Stimulated activated CD4-positive, alpha-beta T cell treated with anti-CD3 and anti-CD28 coated beads, Interleukin-4, amount 100 ng/mL, for 24 hours (primary cell): ENCODE measurements at regions not wholly inside any gene's neighbourhood (a gene's known extent, or its start where the extent isn't known, plus 50 kb on each side); places are given as distances from the start of the nearest gene placed in this dataset.
"Not testable (repeated sequence)": the region's sequence is repeated elsewhere in the genome, so short reads cannot be mapped to it uniquely, and the experiment has no call there.

Experiments used
- DNase-seq: peaks from one replicate; pipeline ENCODE4 v3.0.0-alpha.2; 2020

DNA sequence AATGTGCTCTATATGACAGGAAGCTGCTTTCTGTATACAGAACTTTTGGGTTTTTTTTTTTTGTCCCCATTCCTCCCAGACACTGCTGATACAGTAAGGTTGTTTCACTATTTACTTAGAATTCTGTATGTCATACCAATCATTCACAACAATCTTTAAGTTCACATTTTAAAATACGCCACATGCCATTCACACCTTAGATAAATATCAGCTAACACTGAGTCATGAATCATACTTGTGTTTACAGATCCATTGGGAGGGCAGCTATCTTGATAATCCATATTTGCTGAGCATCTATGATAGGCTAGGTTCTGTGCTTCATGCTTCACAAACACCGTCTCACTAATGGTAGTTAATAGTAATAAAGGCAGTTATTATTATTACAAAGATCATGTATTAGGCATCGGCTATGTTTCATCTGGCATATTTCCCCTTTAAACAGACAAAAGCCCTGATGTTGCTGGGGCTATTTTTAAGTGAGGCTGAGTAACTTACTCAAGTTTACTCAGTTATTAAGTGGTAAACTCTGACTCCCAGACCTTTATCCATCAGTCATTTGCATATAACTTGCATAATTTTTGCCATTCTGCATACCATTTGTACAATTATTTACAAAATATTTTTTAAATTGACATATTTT is 152.2 kb upstream of the HMHB1 start:
- no peak for DNase-seq

- no peak for DNase-seq
These were observed 153.0 kb upstream of the HMHB1 start for GRCh38 chr5:143658956-143659355.

- no peak for DNase-seq
These were observed 154.2 kb upstream of the HMHB1 start for GRCh38 chr5:143657647-143658285.

DNA sequence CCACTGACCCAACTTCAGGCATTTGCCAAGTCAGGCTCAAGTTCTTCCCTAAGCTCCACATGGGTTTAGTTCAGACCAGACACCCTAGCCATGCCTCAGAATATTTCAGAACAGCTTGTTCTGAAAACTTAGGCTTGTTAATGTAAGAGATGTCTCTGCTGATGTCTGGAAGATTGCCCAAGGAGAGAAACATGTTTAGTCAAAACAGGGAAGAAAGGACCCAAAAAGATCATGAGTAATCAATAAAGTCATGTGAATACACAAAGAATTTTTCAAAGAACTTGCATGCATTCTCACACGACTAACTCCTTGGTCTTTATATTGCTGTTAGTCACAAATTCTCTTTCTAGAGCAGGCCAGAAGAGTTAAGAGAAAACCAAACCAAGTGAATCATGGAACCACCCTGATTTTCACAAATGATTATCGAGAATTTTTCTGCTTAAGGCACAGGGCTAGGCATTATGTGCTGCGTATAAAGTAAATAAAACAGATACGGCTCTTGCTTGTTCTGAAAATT is 158.1 kb upstream of the HMHB1 start:
- no peak for DNase-seq

DNA sequence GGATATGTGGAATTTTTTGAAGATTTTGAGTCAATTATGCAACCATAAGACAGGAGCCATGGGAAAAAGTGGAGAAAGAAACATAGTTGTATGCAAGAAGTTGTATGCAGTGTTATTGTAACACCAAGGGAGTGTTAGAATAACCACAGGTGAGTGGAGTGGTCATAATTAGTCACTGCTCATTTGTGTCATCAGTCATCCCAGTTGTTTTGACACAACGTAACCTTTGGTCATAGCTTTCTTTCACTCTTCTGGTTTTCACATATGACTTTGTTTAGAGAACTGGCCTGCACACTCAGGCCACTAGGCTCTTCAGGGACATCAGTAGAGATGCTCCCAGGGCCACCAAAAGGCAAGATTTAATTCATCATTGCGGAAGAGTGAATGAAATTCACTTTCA is 158.7 kb upstream of the HMHB1 start:
- DNase-seq, result no peak

DNA sequence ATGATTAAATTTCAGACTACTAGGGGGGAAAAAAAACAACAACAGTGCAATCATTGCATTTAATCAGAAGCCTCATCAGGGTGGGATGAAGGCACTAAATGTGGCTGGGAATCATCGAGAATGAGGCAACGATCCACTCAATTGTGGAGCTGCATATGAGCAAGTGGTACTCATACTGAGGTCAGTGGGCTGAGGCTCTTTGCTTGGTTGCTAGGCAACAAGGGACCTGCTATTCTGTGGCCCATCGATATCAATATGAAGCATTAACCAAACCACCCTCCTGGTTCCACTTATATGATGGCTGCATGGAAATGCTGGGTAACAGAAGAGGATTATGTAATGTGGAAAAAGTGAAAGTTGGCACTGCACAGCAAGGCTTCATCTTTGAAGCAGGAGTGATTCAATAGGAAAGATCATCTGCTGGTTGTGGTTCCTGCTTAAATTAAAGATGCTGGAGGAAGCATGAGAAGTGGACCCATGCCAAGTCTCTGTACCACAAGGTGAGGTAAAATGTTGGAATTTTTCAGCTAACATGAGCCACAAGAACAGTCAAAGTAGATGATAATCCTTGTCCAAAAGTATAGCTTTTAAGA is 159.8 kb upstream of the HMHB1 start:
- DNase-seq, result peak; percentile 35

GRCh38 chr5:143649937-143650621 is 161.9 kb upstream of the HMHB1 start:
- no peak for DNase-seq

- DNase-seq, result no peak
These were observed 163.3 kb upstream of the HMHB1 start for GRCh38 chr5:143648696-143649095.

- no peak for DNase-seq
These were observed 165.0 kb upstream of the HMHB1 start for GRCh38 chr5:143646961-143647360.

- no peak for DNase-seq
These were observed 166.6 kb upstream of the HMHB1 start for GRCh38 chr5:143645356-143645755.

DNA sequence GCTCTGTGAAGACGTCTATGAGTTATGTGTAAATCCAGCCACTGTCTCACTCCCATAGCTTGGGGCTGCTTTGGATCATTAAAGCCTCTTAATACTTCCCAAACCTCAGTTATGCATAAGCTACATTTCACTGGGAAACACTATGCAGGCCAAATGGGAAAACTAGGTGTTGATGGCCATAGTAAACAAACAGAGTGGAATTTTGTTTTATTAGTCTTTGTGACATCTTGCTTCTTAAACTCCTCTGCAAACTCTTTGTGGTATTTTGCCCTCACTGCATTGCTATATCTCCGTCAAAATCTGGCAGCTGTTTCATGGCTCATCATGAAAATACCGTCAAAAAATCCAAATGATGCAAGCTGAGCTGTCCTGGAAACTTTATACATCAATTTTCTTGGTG is 167.2 kb upstream of the HMHB1 start:
- DNase-seq, result no peak

- DNase-seq, result no peak
These were observed 169.2 kb upstream of the HMHB1 start for GRCh38 chr5:143642791-143643190.

DNA sequence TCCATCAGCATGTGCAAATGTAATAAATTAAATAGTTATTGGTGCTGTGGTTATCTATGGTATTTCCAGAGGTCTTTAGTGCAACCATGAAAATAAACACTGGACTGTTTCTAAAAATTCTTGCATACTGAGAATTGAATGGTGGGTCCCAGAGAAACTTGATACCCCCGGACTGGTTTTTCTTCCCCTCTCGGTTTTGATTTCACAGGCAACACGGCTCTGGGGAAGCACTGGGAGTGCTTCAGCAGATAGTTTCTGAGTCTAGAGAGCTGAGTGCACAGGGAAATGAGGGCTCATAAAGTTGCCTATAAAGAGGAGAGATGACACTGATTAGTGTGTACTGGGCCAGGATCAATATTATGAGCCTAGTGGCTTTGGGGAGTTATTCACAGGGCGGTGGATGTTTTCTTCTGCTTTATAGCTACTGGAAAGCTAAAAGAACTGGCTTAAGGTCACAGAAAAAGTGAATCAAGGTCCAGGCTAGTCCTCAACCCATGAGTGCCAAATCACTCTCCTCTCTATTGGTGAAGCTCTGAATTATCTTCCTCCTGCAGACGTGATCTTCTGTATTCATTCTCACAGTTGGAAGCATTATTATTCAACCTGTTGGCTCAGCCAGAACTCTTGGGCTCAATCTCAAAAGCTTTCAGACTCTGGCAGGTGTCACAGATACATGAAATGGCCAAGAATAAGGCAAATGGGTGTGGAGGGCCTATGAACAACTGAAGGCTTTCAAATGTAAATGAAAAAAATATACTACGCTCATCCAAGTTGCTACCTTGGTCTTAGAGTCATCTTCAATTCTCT is 170.2 kb upstream of the HMHB1 start:
- no peak for DNase-seq

DNA sequence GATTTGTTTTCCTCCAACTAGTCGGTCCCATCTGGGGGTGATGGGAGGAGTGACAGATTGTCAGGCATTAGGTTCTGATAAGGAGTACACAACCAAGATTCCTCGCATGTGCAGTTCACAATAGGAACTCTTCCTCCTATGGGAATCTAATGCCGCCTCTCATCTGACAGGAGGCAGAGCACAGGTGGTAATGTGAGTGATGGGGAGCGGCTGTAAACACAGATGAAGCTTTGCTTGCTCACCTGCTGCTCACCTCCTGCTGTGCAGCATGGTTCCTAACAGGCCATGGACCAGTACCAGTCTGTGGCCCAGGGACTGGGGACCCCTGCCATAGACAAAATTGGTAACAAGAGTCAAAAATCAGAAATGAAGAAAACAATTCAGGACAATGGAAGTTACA is 173.3 kb upstream of the HMHB1 start:
- DNase-seq, result no peak

GRCh38 chr5:143636931-143637528 is 174.9 kb upstream of the HMHB1 start:
- DNase-seq, result no peak

GRCh38 chr5:143635888-143636287 is 176.1 kb upstream of the HMHB1 start:
- DNase-seq, result no peak

GRCh38 chr5:143635146-143635752 is 176.7 kb upstream of the HMHB1 start:
- no peak for DNase-seq

- no peak for DNase-seq
These were observed 177.3 kb upstream of the HMHB1 start for GRCh38 chr5:143634689-143635088.

GRCh38 chr5:143629871-143630659 is 181.9 kb upstream of the HMHB1 start:
- DNase-seq, result no peak

DNA sequence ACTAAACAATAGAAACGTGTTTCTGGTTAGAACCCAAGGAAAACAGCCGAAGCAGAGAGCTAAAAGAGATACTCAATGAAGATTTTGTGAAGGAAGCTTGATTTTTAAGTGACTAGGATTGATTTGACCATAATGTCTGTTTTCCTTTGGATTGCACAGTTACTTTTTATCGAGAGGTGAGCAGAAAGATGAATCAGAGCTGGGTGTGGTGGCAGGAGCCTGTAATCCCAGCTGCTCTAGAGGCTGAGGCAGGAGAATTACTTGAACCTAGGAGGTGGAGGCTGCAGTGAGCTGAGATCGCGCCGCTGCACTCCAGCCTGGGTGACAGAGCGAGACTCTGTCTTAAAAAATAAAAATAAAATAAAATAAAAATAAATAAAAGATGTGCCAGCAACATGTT is 186.9 kb upstream of the HMHB1 start:
- not testable (repeated sequence) for DNase-seq

- no peak for DNase-seq
These were observed 187.5 kb upstream of the HMHB1 start for GRCh38 chr5:143624465-143624864.
